ENCODE measurements at regions not wholly inside any gene's neighbourhood (a gene's known extent, or its start where the extent isn't known, plus 50 kb on each side); places are given as distances from the start of the nearest gene placed in this dataset.

DNA sequence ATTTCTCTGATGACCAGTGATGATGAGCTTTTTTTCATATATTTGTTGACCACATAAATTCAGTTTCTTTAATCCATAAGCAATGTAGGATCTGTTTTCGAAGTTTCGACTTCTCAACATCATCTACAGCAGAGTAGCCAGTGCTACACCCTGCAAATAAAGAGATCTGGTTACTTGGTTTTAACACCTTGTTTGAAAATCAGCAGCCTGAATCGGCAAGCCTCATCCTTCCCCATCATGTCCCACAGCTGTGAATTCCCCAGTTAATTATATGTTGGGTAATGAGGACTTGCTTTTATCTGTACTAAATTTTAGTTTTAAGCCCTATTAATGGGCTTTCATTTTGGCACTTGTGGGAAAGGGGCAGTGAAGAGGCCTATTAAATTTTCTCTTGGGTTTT, 80.6 kb downstream of the BMP2 start:
- Histone ChIP-seq H3K9me3 (no peaks in the 10 kb centered on the region), H3K79me2 (ENCODE audit: insufficient read depth) (no peaks in the 10 kb centered on the region), H3F3A (replicated peaks; ENCODE audit: insufficient read depth) (no peaks in the 10 kb centered on the region), H3K9ac (no peak overlapping the region), H3K4me1 (ENCODE audit: control insufficient read depth in 1 of 2, insufficient read depth in 2 of 2, low read depth in 1 of 2, low read length in 1 of 2) (no peaks in the 10 kb centered on the region), H3K4me2 (no peak overlapping the region), H4K20me1 (ENCODE audit: insufficient read depth) (no peaks in the 10 kb centered on the region), H3K9me2 (no peaks in the 10 kb centered on the region), H3K4me3 (ENCODE audit: low read depth in 2 of 2, low read length in 1 of 2) (no peak overlapping the region), H3K36me3 (replicated peaks in 1 of 2; ENCODE audit: control insufficient read depth in 1 of 2, insufficient read depth in 2 of 2, low read length in 1 of 2) (no peaks in the 10 kb centered on the region), H3K27me3 (ENCODE audit: insufficient read depth) (no peaks in the 10 kb centered on the region), H2AFZ (ENCODE audit: low read depth) (no peak overlapping the region), H3K27ac (ENCODE audit: low read depth in 2 of 2, low read length in 1 of 2) (no peak overlapping the region)
- DNase-seq = no peak
- POLR2A ChIA-PET = no interaction called here
- TF ChIP-seq GABPA (IDR thresholded peaks at IDR 0.05; ENCODE audit: low read depth) (no peak), FOXM1 (IDR thresholded peaks at IDR 0.05; ENCODE audit: low read depth) (no peak), SIN3A (IDR thresholded peaks at IDR 0.05; ENCODE audit: borderline replicate concordance, low read depth, low read length) (no peak), TAF1 (IDR thresholded peaks at IDR 0.05; ENCODE audit: borderline replicate concordance, low read depth, low read length) (no peak), RFX5 (IDR thresholded peaks at IDR 0.05; ENCODE audit: low read length) (no peak)
- TF ChIP-seq, protein P1, sequence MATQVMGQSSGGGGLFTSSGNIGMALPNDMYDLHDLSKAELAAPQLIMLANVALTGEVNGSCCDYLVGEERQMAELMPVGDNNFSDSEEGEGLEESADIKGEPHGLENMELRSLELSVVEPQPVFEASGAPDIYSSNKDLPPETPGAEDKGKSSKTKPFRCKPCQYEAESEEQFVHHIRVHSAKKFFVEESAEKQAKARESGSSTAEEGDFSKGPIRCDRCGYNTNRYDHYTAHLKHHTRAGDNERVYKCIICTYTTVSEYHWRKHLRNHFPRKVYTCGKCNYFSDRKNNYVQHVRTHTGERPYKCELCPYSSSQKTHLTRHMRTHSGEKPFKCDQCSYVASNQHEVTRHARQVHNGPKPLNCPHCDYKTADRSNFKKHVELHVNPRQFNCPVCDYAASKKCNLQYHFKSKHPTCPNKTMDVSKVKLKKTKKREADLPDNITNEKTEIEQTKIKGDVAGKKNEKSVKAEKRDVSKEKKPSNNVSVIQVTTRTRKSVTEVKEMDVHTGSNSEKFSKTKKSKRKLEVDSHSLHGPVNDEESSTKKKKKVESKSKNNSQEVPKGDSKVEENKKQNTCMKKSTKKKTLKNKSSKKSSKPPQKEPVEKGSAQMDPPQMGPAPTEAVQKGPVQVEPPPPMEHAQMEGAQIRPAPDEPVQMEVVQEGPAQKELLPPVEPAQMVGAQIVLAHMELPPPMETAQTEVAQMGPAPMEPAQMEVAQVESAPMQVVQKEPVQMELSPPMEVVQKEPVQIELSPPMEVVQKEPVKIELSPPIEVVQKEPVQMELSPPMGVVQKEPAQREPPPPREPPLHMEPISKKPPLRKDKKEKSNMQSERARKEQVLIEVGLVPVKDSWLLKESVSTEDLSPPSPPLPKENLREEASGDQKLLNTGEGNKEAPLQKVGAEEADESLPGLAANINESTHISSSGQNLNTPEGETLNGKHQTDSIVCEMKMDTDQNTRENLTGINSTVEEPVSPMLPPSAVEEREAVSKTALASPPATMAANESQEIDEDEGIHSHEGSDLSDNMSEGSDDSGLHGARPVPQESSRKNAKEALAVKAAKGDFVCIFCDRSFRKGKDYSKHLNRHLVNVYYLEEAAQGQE (IDR thresholded peaks at IDR 0.05; ENCODE audit: low read depth, low read length) = no peak
- CTCF ChIA-PET = no interaction called here
- WGBS (ENCODE audit: low lambda C conversion rate) = 39% methylated on average over 3 of the region's 3 CpGs

DNA sequence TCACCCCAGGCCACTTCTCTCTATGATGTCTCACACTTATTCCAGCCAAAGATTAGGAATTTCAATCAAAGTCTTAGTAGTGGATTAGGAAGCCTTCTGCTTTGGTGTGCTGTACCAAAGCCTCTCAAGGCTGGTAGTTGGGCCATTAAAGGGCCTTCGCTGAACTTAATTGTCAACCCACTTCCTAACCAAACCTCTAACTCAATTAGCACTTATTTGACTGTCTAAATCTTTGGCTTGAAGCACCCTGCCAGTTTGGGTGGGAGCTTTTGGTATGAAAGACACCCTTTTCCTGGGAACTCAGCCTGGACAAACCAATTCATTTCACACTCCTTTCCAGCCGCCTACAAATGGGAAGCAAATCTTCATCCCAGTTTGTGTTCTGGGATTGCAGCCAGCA, 81.5 kb downstream of the BMP2 start:
- no peak overlapping the region for H3K27ac ChIP-seq (ENCODE audit: low read depth in 2 of 2, low read length in 1 of 2)
- no peak for DNase-seq
- H4K20me1 ChIP-seq (ENCODE audit: insufficient read depth) = no peaks in the 10 kb centered on the region
- no peaks in the 10 kb centered on the region for H3K27me3 ChIP-seq (ENCODE audit: insufficient read depth)
- H3K4me1 ChIP-seq (ENCODE audit: control insufficient read depth in 1 of 2, insufficient read depth in 2 of 2, low read depth in 1 of 2, low read length in 1 of 2) = no peaks in the 10 kb centered on the region
- no peak overlapping the region for H3K9ac ChIP-seq
- H2AFZ ChIP-seq (ENCODE audit: low read depth) = no peak overlapping the region
- no peaks in the 10 kb centered on the region for H3K79me2 ChIP-seq (ENCODE audit: insufficient read depth)
- CTCF ChIA-PET = no interaction called here
- H3K4me2 ChIP-seq = no peak overlapping the region
- no peaks in the 10 kb centered on the region for H3K36me3 ChIP-seq (replicated peaks in 1 of 2; ENCODE audit: control insufficient read depth in 1 of 2, insufficient read depth in 2 of 2, low read length in 1 of 2)
- H3K9me3 ChIP-seq = no peaks in the 10 kb centered on the region
- no peaks in the 10 kb centered on the region for H3F3A ChIP-seq (replicated peaks; ENCODE audit: insufficient read depth)
- TF ChIP-seq FOSL2 (IDR thresholded peaks at IDR 0.05; ENCODE audit: borderline replicate concordance, low read depth) (no peak), RAD21 (IDR thresholded peaks at IDR 0.05; ENCODE audit: low read length) (no peak), TCF12 (IDR thresholded peaks at IDR 0.05) (no peak)
- TF ChIP-seq, protein P2, sequence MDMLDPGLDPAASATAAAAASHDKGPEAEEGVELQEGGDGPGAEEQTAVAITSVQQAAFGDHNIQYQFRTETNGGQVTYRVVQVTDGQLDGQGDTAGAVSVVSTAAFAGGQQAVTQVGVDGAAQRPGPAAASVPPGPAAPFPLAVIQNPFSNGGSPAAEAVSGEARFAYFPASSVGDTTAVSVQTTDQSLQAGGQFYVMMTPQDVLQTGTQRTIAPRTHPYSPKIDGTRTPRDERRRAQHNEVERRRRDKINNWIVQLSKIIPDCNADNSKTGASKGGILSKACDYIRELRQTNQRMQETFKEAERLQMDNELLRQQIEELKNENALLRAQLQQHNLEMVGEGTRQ (IDR thresholded peaks at IDR 0.05; ENCODE audit: borderline replicate concordance, low read depth, low read length) = no peak
- 33% methylated on average over 2 of the region's 2 CpGs for WGBS (ENCODE audit: low lambda C conversion rate)
- POLR2A ChIA-PET = no interaction called here
- H3K4me3 ChIP-seq (ENCODE audit: low read depth in 2 of 2, low read length in 1 of 2) = no peak overlapping the region
- H3K9me2 ChIP-seq = no peaks in the 10 kb centered on the region
